GM10248 (cell line): ENCODE measurements at regions not wholly inside any gene's neighbourhood (a gene's known extent, or its start where the extent isn't known, plus 50 kb on each side); places are given as distances from the start of the nearest gene placed in this dataset.
"Not testable (repeated sequence)": the region's sequence is repeated elsewhere in the genome, so short reads cannot be mapped to it uniquely, and the experiment has no call there.

Experiments used
- CTCF ChIA-PET: fragments of 300-600 bp; sonication (Branson Sonifier 250); formaldehyde crosslinking; extraction: SDS; loops from one replicate; lab custom pipeline; 2021; ENCODE audit warnings: antibody characterized with exemption; lab: Yijun Ruan, JAX
- POLR2A ChIA-PET: fragments of 350-650 bp; sonication (Branson Sonifier 250); formaldehyde crosslinking; extraction: SDS; loops from one replicate; lab custom pipeline; 2020; ENCODE audit warnings: antibody characterized with exemption; lab: Yijun Ruan, JAX
- DNase-seq: peaks from one replicate; pipeline ENCODE4 v3.0.0; 2012; ENCODE audit errors: extremely low spot score
- CTCF ChIP-seq: IDR thresholded peaks from 2 replicates; pipeline ENCODE4 v1.5.1; 2012; ENCODE audit warnings: mild to moderate bottlenecking, low read depth; ENCODE audit errors: extremely low read depth, missing control alignments, control extremely low read depth

- ChIA-PET POLR2A (no interaction called here), CTCF (no interaction called here)
- no peak for DNase-seq
- no peak for TF ChIP-seq CTCF
Measured at GRCh38 chr4:72842323-72842722, 227.2 kb downstream of the COX18 start.

GRCh38 chr4:72840166-72840565, 229.3 kb downstream of the COX18 start:
- DNase-seq, POLR2A ChIA-PET, CTCF ChIA-PET: not testable (repeated sequence)

GRCh38 chr4:72828864-72829263, 240.7 kb downstream of the COX18 start:
- ChIA-PET POLR2A (no interaction called here), CTCF (no interaction called here)
- no peak for TF ChIP-seq CTCF
- DNase-seq: no peak

- CTCF ChIA-PET: no interaction called here
- DNase-seq: no peak
- POLR2A ChIA-PET: no interaction called here
- no peak for TF ChIP-seq CTCF
Measured at GRCh38 chr4:72827968-72828367, 241.5 kb downstream of the COX18 start.

- POLR2A ChIA-PET: no interaction called here
- no peak for DNase-seq
- no peak for TF ChIP-seq CTCF
- CTCF ChIA-PET: no interaction called here
Measured at GRCh38 chr4:72820107-72820506, 249.4 kb downstream of the COX18 start.

- CTCF ChIA-PET: no interaction called here
- TF ChIP-seq CTCF: no peak
- POLR2A ChIA-PET: no interaction called here
- no peak for DNase-seq
Measured at GRCh38 chr4:72817012-72817411, 248.0 kb upstream of the ADAMTS3 start.

GRCh38 chr4:72814241-72814640, 245.2 kb upstream of the ADAMTS3 start:
- no peak for DNase-seq
- TF ChIP-seq CTCF: no peak
- POLR2A ChIA-PET: no interaction called here
- CTCF ChIA-PET: interaction anchor here (2.2 kb wide), 1 partner anchor 8 kb away, joined by 7 read pairs; no protein-coding TSS in a partner anchor
